SK-N-DZ (cell line): ENCODE measurements at regions not wholly inside any gene's neighbourhood (a gene's known extent, or its start where the extent isn't known, plus 50 kb on each side); places are given as distances from the start of the nearest gene placed in this dataset.

Experiments used
- DNase-seq: peaks from one replicate; pipeline ENCODE4 v3.0.0-alpha.2; 2015; ENCODE audit warnings: low spot score

DNA sequence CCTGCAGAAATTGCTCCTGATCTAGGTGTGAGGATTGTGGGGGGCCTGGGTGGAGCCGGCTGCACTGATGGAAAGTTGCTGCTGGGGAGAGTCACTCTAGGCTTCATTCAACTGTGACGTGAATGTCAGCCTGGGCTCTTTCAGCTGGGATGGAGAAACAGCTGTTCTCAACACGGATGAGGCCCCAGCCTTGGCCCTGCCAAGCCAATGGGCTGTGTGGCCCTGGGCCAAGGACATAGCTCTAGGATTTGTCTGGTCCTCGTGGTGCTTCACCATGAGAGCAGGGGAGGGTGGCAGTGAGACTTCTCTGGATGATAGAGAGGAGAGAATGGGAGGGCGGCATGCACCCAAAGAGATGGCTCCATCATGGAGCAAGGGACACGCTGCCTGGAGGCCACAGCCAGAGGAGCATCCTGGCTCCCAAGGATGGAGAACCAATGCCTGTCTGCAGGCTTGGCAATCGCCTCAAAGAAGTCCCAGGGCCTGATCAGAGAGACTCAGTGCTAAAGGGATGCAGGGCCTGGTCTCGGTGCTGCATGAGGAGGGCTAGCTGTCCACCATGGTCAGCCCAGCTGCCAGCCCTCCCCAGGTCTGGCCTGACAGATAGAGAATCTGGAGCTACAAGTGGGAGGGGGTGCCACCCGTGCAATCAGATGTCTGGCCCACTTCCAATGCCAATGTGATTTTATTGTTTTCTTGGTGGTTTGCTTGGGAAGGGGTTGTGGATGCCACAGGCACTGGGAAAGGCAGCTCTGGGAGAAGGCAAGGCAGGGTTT, 141.0 kb downstream of the GADD45G start:
- DNase-seq: no peak

DNA sequence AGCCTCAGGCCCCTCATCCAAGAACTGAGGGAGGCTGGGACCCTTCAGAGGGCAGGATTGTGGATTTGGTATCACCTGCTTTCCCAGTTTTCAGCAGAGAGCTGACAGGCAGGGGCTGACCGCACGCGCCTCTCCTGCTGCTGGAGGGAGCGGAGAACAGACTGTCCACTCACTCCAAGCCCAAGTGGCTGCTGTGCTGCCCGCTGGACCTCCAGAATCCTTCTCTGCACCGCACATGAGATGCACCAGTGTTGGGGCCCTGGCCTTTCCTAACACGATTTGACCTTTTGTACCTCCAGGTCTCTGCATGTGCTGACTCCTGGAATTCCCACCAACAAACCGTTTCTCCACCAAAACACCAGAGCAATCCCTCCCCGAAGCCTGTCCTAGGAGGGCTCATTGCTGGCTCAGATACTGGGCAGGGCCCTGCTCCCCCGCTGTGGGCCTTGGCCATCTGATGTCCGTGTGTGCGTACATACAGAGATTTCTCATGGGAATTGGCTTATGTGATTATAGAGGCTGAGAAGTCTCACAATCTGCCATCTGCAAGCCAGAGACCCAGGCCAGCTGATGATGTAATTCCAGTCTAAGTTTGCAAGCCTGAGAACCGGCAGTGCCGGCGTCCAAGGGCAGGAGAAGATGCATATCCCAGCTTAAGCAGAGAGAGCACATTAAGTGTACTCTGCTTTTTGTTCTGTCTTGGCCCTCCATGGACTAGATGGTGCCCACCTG, 141.7 kb downstream of the GADD45G start:
- peak; percentile 94 for DNase-seq

DNA sequence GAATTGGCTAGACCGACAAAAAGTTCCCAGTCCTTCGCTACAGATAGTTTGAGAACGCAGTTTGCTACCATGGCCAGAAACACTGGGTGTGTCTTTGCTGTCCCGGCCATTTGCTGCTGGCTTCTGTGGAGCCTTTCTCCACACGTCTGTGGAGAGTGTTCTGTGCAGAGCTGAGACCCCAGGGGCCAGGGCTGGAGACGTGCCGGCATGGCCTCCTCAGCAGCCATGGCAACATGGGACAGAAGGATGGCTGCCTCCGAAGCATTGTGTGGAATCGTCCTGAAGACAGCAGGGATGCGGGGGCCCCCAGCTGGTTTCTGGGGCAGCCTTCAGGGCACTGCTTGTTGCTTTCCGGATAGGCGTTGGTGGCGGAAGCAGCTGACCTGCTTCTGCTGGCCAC, 142.8 kb downstream of the GADD45G start:
- DNase-seq: no peak

DNA sequence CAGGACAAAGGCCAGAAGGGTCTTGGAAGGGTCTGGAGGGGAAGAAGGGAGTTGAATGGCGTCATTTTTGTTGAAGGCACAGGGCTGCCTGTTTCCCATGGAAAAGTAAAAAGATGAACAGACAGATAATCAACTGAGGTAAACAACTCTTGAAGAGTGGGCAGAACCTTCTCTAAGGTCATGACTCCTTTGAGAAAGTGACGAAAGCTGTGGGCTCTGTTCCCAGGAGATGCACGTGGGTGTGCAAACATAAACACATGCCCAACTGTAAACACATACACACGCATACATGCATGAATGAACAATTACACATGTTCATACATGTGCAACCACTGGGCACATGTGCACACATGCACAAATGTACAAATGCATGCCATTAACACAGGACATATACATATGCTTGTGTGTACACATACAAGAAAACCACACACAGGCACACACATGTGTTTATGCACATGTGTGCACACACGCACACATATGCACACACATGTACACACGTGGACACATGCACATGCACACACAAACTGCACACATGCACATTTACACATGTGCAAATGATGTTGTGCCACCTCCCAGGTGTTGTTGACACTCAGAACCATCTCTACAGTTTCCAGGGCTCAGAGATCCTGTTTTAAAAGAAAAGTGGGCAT, 143.3 kb downstream of the GADD45G start:
- no peak for DNase-seq

DNA sequence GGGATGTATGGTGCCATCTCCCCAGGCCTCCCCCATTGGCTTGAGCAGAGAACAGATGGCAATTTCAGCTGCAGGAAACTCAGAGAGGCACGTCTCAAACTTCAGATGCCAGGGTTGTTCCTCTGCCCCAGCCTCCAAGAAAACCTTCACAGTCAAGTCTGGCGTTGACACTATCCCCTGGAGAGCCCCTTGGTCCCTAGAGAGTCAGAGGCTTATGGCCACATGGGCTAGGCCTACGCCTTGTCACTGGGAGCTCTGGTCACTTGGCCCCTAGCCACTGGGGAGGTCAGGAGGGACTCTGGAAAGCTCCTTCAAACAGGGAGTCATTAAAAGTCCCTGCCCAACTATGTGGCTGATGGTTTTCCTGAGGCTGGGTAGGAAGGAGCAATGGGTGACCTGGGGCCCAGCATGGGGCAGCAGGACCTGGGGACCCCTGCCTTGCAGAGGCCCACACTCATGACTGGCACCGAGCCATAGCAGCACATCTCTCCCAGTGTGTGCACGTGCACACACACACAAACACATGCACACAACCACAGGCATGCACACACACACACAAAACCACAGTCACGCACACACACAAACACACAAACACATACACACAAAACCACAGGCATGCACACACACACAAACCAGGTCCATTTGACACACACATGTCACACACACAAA, 144.2 kb downstream of the GADD45G start:
- no peak for DNase-seq

DNA sequence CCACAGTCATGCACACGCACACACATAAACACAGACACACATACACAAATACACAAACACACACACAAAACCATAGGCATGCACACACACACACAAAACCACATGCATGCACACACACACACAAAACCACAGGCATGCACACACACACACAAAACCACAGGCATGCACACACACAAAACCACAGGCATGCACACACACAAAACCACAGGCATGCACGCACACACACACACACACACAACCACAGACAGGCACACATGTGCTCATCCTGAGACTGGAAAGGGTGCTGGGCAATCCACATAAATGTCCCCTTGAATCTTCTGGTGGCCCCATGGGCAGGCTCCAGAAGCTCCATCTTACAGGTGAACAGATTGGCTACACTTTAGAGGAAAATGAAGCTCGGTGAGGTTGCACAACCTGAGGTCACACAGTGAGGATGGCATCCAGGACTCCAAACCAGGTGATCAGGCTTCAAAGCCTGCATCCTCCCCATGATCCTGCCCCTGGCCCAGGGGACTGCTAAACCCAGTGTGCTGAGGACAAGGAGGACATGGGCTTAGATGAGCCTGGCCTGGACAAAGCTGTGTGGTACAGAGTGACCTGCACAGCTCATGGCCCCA, 144.8 kb downstream of the GADD45G start:
- DNase-seq: no peak

DNA sequence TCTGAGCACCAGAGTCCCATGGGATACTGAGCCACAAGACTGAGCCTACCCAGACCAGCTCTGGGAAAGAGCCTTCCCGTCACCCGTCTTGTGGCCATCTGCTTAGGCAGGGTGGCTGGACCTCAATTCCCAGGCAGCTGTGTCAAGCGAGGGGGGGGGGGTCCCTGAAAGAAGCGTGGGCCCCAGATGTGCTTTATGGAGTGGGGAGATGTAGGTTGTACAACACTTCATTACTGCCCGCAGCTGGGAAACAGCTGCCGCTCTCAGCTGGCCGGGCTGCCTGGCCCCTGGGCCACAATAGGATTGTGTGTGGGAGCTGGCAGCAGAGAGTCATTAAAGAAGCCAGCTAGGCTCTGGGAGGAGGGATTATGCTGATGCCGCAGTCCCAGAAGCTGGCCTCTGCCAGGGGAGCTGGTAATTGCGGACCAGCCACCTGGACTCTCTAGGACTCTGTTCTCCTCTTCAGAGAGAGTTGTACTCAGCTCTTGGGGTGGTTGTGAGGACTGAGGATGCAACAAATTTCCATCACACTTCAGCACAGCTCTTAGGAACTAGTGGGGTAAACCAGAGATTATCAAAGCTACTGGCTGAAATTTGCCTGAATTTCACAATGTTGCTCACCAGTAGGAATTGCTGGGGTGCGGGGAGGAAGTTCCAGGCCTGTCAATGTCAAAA, 145.4 kb downstream of the GADD45G start:
- DNase-seq: peak; percentile 54

DNA sequence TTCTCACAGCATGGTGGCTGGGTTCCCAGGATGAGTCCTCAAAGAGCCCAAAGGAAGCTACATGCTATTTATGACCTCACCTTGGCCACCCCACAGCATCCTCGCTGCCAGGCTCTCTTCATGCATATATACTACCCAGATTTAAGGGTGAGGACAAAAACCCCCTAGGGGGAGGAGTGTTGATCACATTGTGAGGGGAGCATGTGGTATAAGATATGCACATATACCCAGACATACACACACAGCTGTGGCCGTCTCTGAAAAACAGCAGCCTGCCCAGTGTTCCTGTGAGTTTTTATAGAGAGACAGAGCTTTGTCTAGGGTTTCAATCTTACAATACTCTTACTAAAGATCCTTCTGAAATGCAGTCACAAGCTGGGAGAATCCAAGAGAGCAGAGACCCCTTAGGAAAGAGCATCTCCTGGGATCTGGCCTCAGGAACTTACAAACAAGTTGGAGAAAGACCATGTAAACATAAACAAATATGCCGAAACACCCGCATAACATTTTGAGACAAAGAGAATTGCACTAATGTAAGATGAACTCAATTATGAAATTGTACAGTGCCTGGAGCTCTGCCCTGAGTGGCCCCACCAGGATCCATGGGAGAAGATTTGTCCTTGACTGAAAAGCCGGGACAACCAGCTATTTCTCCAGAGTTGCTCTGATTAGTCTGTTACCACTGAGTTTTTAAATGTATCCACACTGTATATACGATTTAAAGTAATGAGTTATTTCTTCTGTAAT, 146.4 kb downstream of the GADD45G start:
- no peak for DNase-seq

DNA sequence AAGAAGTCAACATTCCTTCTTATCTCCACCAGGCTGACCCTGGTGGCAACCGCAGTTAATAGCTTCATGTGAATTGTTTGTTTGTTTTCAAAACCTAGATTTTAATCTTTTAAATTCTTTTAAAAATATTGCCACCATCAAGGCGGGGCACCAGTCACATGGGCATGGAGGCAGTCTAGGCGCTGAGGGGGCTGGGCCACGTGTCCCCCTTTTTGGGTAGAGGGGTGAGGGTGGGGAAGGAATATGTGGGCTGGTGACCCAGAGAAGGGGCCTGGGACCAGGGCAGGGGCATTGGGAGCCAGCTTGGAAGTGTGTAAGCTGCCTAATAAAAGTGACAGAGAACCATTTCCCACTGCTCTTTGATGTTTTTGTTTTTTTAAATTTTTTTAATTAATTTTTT, 147.3 kb downstream of the GADD45G start:
- DNase-seq: no peak

DNA sequence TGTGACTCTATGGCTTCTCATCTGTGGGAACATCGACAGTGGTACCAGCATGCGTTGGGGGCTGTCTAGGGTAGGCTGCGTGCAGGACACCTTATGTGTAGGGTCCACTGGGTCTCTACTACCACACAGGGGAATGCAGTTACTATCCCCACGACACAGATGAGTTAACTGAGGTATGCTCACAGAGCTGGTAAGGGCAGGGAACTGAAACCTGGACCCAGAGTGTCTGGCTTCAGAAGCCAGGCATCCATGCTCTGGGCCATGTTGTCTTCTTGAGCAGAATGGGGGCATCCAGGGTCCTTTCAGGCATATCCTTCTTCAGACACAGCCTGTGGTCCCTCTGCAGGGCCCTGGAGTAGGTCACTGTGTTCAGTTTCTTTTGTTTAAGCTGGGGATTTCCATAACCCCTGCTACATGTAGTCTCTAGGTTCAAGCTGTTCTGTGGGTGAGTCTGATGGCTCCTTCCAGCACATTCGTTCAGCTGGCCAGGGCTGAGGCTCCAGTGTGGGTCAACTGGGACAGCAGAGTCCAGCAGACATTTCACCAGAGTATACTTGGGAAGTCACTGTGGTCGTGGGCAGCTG, 148.8 kb downstream of the GADD45G start:
- no peak for DNase-seq

DNA sequence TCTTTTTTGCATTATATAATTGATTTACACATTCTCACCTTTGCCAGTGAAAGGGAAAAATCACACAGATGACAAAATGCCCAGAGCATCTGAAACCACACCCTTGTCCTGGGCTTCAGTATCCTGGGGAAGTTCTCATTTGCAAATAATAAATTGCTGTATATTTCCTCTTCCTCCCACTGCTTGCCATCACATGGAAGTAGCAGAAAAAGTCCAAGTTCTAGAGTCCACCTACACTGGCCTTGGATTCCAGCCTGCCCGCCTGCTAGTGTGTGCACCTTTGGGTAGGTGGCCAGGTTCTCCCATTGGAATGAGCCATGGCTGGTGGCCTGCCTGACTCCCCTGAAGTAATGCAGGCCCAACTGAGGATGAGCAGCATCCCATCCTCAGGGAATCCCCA, 149.4 kb downstream of the GADD45G start:
- no peak for DNase-seq

DNA sequence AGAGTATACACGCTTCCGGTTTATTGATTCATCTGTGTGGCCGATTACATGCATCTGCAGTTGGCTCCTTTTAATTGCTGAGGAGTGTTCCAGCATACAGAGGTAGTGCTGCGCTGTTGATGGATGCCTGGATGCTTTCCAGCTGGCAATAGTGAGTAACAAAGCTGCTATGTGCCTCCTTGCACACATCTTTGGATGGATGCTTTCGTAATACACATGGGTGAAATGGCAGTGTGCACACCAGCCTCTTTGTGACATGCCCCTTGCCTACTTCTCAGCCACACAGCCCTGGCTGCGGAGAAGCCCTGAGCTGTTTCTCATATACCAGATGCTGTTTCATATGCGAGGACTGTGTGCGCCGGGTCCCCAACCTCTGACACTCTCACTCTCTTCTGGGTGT, 151.0 kb downstream of the GADD45G start:
- no peak for DNase-seq

DNA sequence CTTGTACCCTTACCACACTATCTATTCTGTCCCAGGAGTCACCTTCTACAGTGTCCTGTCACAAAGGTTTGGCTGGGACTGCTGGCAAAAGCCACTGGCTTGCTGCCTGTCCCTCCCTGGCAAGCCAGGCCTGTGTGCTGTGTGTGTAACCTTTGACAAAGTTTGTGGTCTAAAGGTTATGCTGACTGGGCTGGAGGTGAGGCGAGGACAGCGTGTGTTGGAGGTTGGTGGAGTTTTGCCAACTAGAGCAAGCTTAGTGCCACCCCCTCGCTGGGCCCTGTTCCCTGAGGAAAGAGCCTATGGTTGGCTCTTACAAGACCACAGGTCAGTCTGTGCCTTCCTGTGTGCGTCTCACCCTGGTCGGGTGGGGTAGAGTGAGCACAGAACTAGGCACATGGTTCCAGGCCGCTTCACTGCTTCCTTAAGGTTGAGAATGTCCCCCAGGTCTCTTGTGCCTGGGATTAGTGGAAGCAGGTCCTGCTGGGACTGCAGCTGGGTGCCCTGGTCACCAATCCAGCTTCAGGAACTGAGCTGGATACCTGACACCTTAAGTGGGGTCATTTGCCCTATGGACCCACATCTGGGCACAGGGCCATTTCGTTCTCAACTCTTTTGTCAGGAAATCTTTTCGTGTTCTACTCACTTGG, 152.2 kb downstream of the GADD45G start:
- DNase-seq: no peak

DNA sequence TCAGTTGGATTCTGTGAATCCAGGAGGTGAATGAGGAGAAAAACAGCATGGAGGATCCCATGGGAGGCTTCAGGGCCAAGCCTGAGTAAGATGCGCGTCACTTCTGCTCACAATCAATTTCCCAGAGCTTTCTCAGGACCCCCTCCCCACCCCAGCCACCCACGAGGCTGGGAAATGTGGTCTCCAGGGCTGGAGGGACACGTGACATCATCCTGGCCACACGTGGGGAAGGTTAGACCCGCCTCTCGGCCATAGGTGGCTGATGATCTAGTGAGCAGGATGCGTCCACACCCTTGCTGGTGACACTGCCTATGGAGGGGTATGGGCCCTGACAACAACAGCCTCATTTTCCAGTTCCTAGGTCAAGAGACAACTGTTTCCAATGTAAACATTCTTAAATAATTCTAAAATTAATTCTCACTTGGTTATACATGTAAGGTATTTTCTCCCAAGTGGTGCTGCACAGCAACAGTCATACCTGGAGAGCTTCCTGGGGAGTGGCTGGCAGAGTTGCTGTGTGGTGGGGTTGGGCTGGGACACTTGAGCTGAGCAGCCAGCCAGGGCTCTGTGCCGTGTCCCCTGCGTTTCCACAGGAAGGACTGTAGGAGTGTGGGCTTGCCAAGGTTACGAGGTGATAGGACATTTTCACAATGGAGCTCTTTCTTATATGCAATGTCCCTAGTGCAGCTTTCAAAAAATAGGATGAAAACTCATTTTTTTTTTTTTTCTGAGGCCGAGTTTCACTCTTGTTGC, 153.1 kb downstream of the GADD45G start:
- no peak for DNase-seq

DNA sequence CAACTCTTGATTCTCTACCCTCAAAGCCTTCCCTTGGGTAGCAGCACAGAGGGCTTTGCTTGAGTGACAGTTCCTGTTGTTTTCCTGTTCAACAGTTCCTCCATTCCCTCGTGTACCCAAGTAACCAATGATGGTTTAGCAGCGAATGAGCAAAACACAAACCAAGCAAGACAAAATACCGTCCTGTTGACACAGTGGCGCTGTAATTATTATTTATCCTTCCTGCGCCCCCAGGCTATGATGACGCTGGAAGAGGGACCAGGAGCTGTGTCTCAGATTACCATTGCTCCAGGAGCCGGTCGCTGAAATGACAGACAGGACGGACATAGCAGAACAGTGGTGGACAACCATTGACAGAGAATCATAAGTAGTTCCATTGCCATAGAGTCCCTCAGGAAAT, 154.8 kb downstream of the GADD45G start:
- DNase-seq: no peak

DNA sequence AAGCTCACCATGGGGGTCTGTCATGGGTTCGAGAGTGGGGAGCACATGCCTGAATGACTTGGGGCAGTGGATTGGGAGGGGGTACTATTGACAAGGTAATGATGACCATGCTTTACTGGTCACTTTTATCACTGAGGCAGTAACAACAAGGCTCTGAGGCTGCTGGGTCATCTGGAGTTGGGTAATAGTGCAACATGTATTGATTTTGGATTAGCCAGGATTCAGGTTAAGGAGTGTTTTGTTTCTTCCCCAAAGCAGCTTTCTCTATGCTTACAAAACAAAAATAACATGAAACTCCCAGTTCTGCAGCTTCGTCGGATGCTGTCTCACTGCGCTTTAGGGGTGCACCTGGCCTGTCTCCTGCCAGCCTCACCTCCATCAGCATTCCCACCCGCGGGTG, 155.3 kb downstream of the GADD45G start:
- no peak for DNase-seq

DNA sequence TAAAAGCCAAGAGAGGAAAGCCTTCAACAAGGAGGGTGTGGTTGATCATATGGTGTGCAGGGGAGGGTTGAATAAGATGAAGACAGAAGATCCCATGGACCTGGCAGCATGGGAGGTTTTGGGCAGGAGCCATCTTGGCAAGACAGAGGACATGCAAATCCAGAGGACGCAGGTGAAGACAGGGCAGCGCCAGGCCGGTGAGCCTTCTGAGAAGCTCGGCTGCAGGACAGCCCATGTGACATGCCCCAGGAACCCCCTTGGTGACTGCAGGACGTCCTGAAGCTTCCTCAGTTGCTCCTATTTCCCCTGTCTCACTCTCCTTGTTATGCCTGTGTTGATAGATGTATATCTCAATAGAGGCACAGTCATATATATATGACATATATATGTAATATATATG, 159.4 kb downstream of the GADD45G start:
- no peak for DNase-seq

DNA sequence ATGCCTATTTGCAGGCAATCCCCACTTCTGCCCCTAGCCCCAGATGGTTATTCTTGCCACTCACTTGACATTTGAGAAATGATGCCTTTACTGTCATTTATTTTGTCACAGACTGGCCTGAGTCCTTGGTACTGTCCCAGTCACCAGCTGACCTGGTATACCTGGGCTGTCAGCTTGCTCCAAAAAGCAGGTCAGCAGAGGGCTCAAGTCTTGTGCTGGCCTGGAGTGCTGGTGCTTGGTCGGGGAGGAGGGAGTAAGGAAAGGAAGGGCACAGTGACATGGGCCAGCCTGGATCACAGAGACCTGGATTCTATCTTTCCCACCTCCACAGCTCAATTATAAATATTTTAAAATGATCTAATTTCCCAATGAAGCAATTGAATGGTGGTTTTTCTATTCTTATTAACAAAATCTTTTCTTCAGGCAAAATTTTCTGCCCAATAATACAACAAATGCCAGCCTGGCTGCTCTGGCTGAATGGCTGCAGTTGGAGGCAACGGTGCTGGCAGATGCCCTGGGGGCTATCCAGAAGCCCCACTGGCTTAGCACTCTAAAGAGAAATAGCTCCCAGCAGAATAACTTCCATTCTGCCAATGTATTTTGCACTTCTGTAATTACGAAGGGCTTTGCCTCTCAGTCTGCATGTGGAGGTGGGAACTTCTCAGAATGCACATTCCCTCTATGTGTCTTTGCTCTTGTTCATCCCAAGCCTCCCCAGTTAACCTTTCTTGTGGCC, 160.6 kb downstream of the GADD45G start:
- DNase-seq: no peak
